Central memory CD8-positive, alpha-beta T cell (primary cell): ENCODE measurements at regions not wholly inside any gene's neighbourhood (a gene's known extent, or its start where the extent isn't known, plus 50 kb on each side); places are given as distances from the start of the nearest gene placed in this dataset.
"Not testable (repeated sequence)": the region's sequence is repeated elsewhere in the genome, so short reads cannot be mapped to it uniquely, and the experiment has no call there.

Source experiments
- ATAC-seq: fragments of 150-1000 bp; cut with Tn5 transposase; replicated peaks from 2 replicates; pipeline ENCODE4 v1.10.0; 2022; ENCODE audit warnings: mild to moderate bottlenecking, moderate FRiP score, moderate number of reproducible peaks; ENCODE audit not compliant: poor library complexity, severe bottlenecking; ENCODE audit errors: extremely low read depth
- DNase-seq, 2 donors: peaks; one replicate each; pipeline ENCODE4 v3.0.0; 2021; ENCODE audit warnings: low spot score in 2 of 2
- H3K27ac Mint-ChIP-seq: one replicate; pipeline ENCODE4 v1.8.0; 2022; ENCODE audit warnings: low read depth, mild to moderate bottlenecking, moderate library complexity, mixed read lengths
- H3K27me3 Mint-ChIP-seq: one replicate; pipeline ENCODE4 v1.8.0; 2022; ENCODE audit warnings: mixed read lengths
- H3K36me3 Mint-ChIP-seq: one replicate; pipeline ENCODE4 v1.8.0; 2022; ENCODE audit warnings: mild to moderate bottlenecking, moderate library complexity, mixed read lengths; ENCODE audit not compliant: insufficient read depth
- H3K4me1 Mint-ChIP-seq: one replicate; pipeline ENCODE4 v1.8.0; 2022; ENCODE audit warnings: mixed read lengths
- H3K4me3 Mint-ChIP-seq: one replicate; pipeline ENCODE4 v1.8.0; 2022; ENCODE audit warnings: mild to moderate bottlenecking, moderate library complexity, mixed read lengths
- H3K9me3 Mint-ChIP-seq: one replicate; pipeline ENCODE4 v1.8.0; 2022; ENCODE audit warnings: mixed read lengths

- peaks cover 23% of the 10 kb centered on the region for H3K27me3 Mint-ChIP-seq
- DNase-seq (no peak), ATAC-seq (no peak)
- H3K4me1 Mint-ChIP-seq = no peaks in the 10 kb centered on the region
- no peak overlapping the region for H3K27ac Mint-ChIP-seq
- H3K36me3 Mint-ChIP-seq = no peaks in the 10 kb centered on the region
- H3K9me3 Mint-ChIP-seq = no peaks in the 10 kb centered on the region
- H3K4me3 Mint-ChIP-seq = no peak overlapping the region
Observed at GRCh38 chr1:157429601-157430240, 122.6 kb downstream of the FCRL5 start.

GRCh38 chr1:157423764-157424163 lies 128.6 kb downstream of the FCRL5 start:
- not testable (repeated sequence) for ATAC-seq, H3K4me3 Mint-ChIP-seq, H3K36me3 Mint-ChIP-seq, H3K27ac Mint-ChIP-seq, DNase-seq, H3K27me3 Mint-ChIP-seq, H3K9me3 Mint-ChIP-seq, H3K4me1 Mint-ChIP-seq

DNA sequence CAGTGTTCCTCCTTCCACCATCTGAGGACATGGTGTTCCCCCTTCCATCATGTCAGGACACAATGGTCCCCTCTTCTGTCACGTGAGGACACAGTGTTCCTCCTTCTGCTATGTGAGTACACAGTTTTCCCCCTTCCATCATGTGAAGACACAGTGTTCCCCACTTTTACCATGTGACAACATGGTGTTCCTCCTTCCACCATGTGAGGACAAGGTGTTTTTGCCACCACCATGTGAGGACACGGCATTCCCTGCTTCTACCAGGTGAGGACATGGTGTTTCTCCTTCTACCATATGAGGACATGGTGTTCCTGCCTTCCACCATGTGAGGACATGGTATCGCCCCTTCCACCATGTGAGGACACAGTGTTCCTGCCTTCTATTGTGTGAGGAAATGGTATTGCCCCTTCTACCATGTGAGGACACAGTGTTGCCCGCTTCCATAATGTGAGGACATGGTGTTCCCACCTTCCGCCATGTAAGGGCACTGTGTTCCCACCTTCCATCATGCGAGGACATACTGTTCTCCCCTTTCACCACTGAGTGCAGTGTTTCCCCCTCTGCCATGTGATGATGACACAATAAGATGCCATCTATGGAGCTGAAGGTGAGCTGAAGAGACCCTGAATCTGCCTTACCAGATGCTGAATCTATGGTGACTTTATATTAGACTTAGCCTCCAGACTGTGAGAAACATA lies 132.3 kb downstream of the FCRL5 start:
- no peaks in the 10 kb centered on the region for H3K4me1 Mint-ChIP-seq
- H3K36me3 Mint-ChIP-seq = no peaks in the 10 kb centered on the region

GRCh38 chr1:157418659-157419058 lies 133.7 kb downstream of the FCRL5 start:
- Mint-ChIP-seq H3K9me3 (no peaks in the 10 kb centered on the region), H3K27me3 (peaks cover 41% of the 10 kb centered on the region), H3K27ac (no peak overlapping the region), H3K4me1 (no peaks in the 10 kb centered on the region), H3K4me3 (no peak overlapping the region), H3K36me3 (no peaks in the 10 kb centered on the region)
- ATAC-seq = no peak
- no peak for DNase-seq

More for the DNA sequence above, 132.3 kb downstream of the FCRL5 start:
- no peak for DNase-seq
- no peak overlapping the region for H3K4me3 Mint-ChIP-seq
- peaks cover 36% of the 10 kb centered on the region for H3K27me3 Mint-ChIP-seq
- no peak for ATAC-seq
- H3K27ac Mint-ChIP-seq = no peak overlapping the region
- no peaks in the 10 kb centered on the region for H3K9me3 Mint-ChIP-seq

DNA sequence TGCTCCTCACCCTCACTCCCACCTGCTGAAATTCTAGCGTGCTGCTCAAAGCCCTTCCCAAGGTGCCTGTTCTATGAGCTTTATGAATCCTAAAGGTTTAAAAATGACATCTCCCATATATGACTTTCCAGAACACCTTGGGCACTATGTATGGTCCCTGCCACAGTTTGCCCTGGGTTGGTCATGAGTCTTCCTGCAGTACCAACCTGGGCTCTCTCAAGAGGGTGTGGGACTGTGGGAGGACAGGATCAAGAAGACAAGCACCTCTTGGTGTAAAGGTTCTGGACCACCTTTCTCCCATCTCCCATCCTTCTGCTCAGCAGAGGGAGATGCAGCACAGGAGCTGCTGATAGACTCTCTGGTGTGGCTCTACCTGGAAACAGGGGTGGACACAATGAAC lies 134.1 kb downstream of the FCRL5 start:
- Mint-ChIP-seq H3K9me3 (no peaks in the 10 kb centered on the region), H3K27me3 (peaks cover 41% of the 10 kb centered on the region), H3K36me3 (no peaks in the 10 kb centered on the region), H3K4me3 (no peak overlapping the region), H3K27ac (no peak overlapping the region), H3K4me1 (no peaks in the 10 kb centered on the region)
- no peak for ATAC-seq
- DNase-seq = no peak

DNA sequence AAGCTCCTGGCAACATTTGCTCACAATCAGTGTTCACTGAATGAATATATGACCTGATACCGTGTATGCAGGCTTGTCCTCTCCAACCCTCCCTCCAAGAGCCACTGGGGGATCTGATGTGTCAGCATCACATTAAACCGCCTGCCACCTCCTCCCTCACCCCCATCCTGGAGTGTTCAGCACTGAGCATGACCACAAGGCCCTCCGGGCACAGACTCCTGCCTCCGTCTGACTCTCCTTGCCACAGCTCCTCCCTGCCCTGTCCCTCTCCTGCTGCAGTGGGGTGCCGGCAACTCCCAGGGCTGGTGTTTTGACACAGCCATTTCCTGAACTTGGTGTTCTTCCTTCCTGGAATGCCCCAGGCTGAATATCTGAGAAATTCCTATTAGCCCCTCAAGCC lies 136.7 kb downstream of the FCRL5 start:
- no peak overlapping the region for H3K4me3 Mint-ChIP-seq
- no peaks in the 10 kb centered on the region for H3K36me3 Mint-ChIP-seq
- H3K27ac Mint-ChIP-seq = no peak overlapping the region
- ATAC-seq (no peak), DNase-seq (no peak)
- H3K9me3 Mint-ChIP-seq = no peaks in the 10 kb centered on the region
- peaks cover 42% of the 10 kb centered on the region for H3K27me3 Mint-ChIP-seq
- no peaks in the 10 kb centered on the region for H3K4me1 Mint-ChIP-seq

DNA sequence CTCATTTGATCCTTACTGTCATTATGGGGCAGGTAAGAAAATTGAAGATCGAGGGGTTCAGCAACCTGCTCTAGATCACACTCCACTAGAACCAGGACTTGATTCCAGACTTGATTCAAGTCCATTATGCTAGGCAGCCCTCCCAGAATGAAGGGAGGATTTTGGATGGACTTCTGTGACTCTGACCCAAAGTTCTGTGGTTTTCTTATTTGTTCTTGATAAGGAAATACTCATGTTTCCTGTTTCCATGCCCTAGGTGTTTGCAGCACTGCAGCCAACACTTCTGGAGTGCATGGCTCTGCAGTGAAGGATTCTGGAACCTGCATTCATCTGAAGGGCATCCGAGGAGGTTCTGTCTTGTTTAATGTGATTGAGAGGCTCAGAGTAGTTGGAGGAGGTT lies 140.0 kb downstream of the FCRL5 start:
- DNase-seq (no peak), ATAC-seq (no peak)
- Mint-ChIP-seq H3K27me3 (peaks cover 48% of the 10 kb centered on the region), H3K36me3 (no peaks in the 10 kb centered on the region), H3K4me1 (no peaks in the 10 kb centered on the region), H3K27ac (no peak overlapping the region), H3K9me3 (no peaks in the 10 kb centered on the region), H3K4me3 (no peak overlapping the region)

- Mint-ChIP-seq H3K4me3 (no peak overlapping the region), H3K9me3 (no peaks in the 10 kb centered on the region), H3K36me3 (no peaks in the 10 kb centered on the region), H3K27ac (no peak overlapping the region), H3K27me3 (peaks cover 43% of the 10 kb centered on the region), H3K4me1 (no peaks in the 10 kb centered on the region)
- DNase-seq = no peak
- ATAC-seq = no peak
Observed at GRCh38 chr1:157411769-157412168, 140.5 kb downstream of the FCRL5 start.

DNA sequence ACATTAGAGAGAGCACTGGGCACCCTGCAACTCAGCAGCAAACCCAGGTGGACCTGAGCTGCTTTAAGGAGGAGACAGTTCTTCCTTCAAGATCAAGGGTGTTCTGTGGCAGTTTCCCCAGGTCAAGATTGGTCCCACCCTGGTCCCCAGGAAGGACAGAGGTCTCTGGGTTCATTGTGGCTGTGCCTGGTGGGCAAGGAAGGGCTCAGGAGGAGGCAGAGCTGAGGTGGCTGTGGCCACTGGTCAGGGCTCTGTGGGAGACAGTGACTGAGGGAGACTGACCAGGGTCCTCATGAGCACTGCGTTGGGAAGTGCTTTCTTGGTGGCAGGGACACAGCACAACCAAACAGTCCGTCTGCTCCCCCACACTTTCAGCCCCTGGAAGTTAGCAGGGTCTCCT lies 141.3 kb downstream of the FCRL5 start:
- H3K9me3 Mint-ChIP-seq = no peaks in the 10 kb centered on the region
- DNase-seq = no peak
- H3K36me3 Mint-ChIP-seq = no peaks in the 10 kb centered on the region
- no peak overlapping the region for H3K27ac Mint-ChIP-seq
- H3K4me1 Mint-ChIP-seq = no peaks in the 10 kb centered on the region
- no peak overlapping the region for H3K4me3 Mint-ChIP-seq
- H3K27me3 Mint-ChIP-seq = peaks cover 36% of the 10 kb centered on the region
- no peak for ATAC-seq

DNA sequence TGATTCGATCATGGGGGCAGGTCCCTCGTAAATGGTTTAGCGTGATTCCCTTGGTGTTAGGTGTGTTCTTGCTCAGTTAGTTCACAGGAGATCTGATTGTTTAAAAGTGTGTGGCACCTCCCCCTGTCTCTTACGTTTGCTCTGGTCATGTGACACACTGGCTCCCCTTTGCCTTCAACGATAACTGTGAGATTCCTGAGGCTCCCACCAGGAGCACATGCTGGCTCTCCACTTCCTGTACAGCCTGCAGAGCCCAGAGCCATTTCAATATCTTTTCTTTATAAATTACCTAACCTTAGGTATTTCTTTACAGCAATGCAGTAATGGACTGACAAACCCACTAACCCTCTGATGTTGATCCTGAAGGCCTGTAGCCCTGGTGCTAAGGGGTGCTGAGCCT lies 141.9 kb downstream of the FCRL5 start:
- Mint-ChIP-seq H3K4me1 (no peaks in the 10 kb centered on the region), H3K4me3 (no peak overlapping the region), H3K27me3 (peaks cover 30% of the 10 kb centered on the region), H3K9me3 (no peaks in the 10 kb centered on the region), H3K36me3 (no peaks in the 10 kb centered on the region), H3K27ac (no peak overlapping the region)
- DNase-seq = no peak
- ATAC-seq = no peak

DNA sequence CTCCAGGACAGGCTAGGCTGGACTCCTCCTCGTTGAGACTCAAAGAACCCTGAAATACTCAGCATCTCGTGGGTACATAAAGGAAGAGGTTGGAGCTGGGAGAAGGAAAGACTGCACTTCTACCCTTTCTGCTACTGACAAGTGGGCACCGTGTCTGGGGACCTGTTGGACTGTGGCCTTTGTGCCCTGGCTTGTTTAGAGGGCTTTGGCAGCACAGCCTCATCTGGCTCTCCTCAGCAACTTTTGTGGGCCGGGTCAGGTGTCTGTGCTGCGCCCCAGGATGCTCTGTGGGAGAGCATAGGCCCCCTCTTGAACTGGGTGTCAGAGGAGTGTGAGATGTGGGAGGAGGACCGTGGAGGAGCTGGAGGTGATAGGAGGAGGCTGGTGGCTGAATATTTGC lies 142.4 kb downstream of the FCRL5 start:
- H3K9me3 Mint-ChIP-seq = no peaks in the 10 kb centered on the region
- DNase-seq (no peak), ATAC-seq (no peak)
- peaks cover 25% of the 10 kb centered on the region for H3K27me3 Mint-ChIP-seq
- no peaks in the 10 kb centered on the region for H3K4me1 Mint-ChIP-seq
- no peaks in the 10 kb centered on the region for H3K36me3 Mint-ChIP-seq
- no peak overlapping the region for H3K27ac Mint-ChIP-seq
- H3K4me3 Mint-ChIP-seq = no peak overlapping the region

DNA sequence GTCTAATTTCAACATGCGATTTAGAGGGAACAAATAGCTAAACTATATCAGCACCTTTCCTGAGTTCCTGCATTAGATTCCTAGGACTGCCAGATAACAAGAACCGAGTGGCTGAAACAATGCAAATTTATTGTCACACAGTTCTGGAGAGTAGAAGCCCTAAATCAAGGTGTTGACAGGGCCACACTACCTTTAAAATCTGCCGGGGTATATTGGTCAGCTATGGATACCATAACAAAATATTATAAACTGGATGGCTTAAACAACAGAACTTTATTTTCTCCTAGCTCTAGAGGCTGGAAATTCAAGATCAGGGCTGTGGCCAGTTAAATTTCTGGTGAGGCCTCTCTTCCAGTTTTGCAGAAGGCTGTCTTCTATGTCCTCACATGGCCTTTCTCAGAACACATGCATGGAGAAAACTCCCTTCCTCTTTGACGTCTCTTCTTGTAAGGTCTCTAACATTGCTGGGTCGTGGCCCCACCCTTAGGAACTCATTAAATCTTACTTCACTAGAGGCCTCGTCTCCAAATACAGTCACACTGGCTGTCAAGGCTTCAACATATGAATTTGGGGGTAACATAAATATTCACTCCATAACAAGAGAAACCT lies 144.3 kb downstream of the FCRL5 start:
- Mint-ChIP-seq H3K36me3 (no peaks in the 10 kb centered on the region), H3K27ac (no peak overlapping the region), H3K27me3 (peaks cover 36% of the 10 kb centered on the region), H3K4me3 (no peak overlapping the region), H3K4me1 (no peaks in the 10 kb centered on the region), H3K9me3 (no peaks in the 10 kb centered on the region)
- ATAC-seq = no peak
- DNase-seq = no peak

DNA sequence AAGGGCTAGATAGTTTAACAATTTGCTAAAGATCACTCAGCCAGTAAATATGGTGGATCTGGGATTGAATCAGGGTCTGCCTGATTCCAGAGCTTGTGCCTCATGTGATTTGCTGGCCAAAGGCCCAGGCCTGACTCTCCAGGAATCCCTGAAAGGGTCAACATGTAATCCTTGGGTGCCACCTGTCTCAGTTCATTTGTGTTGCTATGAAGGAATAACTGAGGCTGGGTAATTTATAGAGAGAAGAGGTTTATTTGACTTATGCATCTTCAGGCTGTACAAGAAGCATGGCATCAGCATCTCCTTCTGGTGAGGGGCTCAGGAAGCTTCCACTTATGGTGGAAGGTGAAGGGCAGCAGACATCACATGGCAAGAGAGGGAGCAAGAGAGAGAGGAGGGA lies 144.9 kb downstream of the FCRL5 start:
- no peak for DNase-seq
- no peak for ATAC-seq
- Mint-ChIP-seq H3K36me3 (no peaks in the 10 kb centered on the region), H3K4me3 (no peak overlapping the region), H3K9me3 (no peaks in the 10 kb centered on the region), H3K27ac (no peak overlapping the region), H3K27me3 (peaks cover 43% of the 10 kb centered on the region), H3K4me1 (no peaks in the 10 kb centered on the region)
